ENCODE measurements at regions not wholly inside any gene's neighbourhood (a gene's known extent, or its start where the extent isn't known, plus 50 kb on each side); places are given as distances from the start of the nearest gene placed in this dataset.
A peak's percentile ranks its signal among the peaks of the same experiment; 100 is the strongest.

DNA sequence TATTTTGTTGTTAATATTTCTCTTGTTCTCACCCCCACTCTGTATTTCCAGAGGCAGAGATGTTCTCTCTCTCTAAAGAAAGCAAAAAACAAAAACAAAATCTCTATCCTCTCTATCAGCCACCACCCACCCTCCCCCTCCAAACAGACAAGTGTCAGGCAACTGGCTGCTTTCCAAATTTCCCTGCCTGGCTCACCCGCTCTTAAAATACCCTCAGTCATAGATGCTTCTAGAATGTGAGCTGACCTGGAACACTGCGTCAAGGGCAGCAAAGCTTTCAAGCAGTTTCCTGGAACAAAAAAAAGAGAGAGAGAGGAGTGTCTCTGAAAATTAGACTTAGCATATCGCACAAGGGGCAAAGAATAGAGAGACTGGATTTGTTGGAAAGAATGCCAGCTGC lies 341.0 kb upstream of the ZMIZ1 start:
- Histone ChIP-seq H3K36me3 (ENCODE audit: control insufficient read depth in 3 of 3, insufficient read depth in 3 of 3, low read length in 3 of 3) (no peaks in the 10 kb centered on the region), H3K9me3 (ENCODE audit: control insufficient read depth in 3 of 3, low read length in 3 of 3) (no peaks in the 10 kb centered on the region), H3K4me3 (ENCODE audit: low read length in 3 of 3) (no peak overlapping the region), H3K4me1 (ENCODE audit: control insufficient read depth in 3 of 3, insufficient read depth in 3 of 3, low read length in 3 of 3) (peaks cover 10 to 33% (median 23%) of the 10 kb centered on the region in 3 donors), H3K27ac (ENCODE audit: low read depth, low read length) (peak overlapping the region; percentile 77), H3K9ac (ENCODE audit: low read depth in 1 of 3, low read length in 3 of 3) (peak overlapping the region in 1 of 3 donors; percentile 46), H3K27me3 (ENCODE audit: control insufficient read depth in 3 of 3, insufficient read depth in 3 of 3, low read length in 3 of 3) (no peaks in the 10 kb centered on the region)

- Histone ChIP-seq H3K9me3 (ENCODE audit: control insufficient read depth in 3 of 3, low read length in 3 of 3) (no peaks in the 10 kb centered on the region), H3K27me3 (ENCODE audit: control insufficient read depth in 3 of 3, insufficient read depth in 3 of 3, low read length in 3 of 3) (no peaks in the 10 kb centered on the region), H3K4me3 (ENCODE audit: low read length in 3 of 3) (no peak overlapping the region), H3K36me3 (ENCODE audit: control insufficient read depth in 3 of 3, insufficient read depth in 3 of 3, low read length in 3 of 3) (no peaks in the 10 kb centered on the region), H3K4me1 (ENCODE audit: control insufficient read depth in 3 of 3, insufficient read depth in 3 of 3, low read length in 3 of 3) (peaks cover 10 to 33% (median 23%) of the 10 kb centered on the region in 3 donors), H3K9ac (ENCODE audit: low read depth in 1 of 3, low read length in 3 of 3) (peak overlapping the region in 1 of 3 donors; percentile 46), H3K27ac (ENCODE audit: low read depth, low read length) (peak overlapping the region; percentile 77)
Observed at GRCh38 chr10:78728176-78728575, 340.6 kb upstream of the ZMIZ1 start.

DNA sequence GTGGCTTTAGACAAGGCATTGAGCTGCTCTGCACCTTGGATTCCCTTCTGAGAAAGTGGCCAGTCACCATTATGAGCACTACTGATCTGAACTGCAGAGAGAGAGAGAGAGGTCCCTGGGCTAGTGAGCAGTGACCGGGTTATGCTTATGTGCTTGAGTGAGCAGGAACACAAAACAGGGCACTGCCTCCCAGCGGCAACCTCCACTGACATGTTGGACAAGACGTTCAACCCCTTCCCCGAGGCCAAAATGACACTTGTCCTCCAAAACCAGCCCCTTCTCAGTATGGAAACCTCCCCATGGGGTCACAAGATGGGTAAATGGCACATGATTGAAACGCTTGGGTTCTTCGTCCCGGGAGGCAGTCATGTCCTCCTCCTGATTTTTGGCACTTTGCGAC lies 339.4 kb upstream of the ZMIZ1 start:
- Histone ChIP-seq H3K9me3 (ENCODE audit: control insufficient read depth in 3 of 3, low read length in 3 of 3) (no peaks in the 10 kb centered on the region), H3K9ac (ENCODE audit: low read depth in 1 of 3, low read length in 3 of 3) (no peak overlapping the region), H3K36me3 (ENCODE audit: control insufficient read depth in 3 of 3, insufficient read depth in 3 of 3, low read length in 3 of 3) (no peaks in the 10 kb centered on the region), H3K27me3 (ENCODE audit: control insufficient read depth in 3 of 3, insufficient read depth in 3 of 3, low read length in 3 of 3) (no peaks in the 10 kb centered on the region), H3K27ac (ENCODE audit: low read depth, low read length) (no peak overlapping the region), H3K4me1 (ENCODE audit: control insufficient read depth in 3 of 3, insufficient read depth in 3 of 3, low read length in 3 of 3) (peaks cover 10 to 33% (median 23%) of the 10 kb centered on the region in 3 donors), H3K4me3 (ENCODE audit: low read length in 3 of 3) (no peak overlapping the region)

- Histone ChIP-seq H3K9me3 (ENCODE audit: control insufficient read depth in 3 of 3, low read length in 3 of 3) (no peaks in the 10 kb centered on the region), H3K4me1 (ENCODE audit: control insufficient read depth in 3 of 3, insufficient read depth in 3 of 3, low read length in 3 of 3) (peaks cover 10 to 33% (median 23%) of the 10 kb centered on the region in 3 donors), H3K9ac (ENCODE audit: low read depth in 1 of 3, low read length in 3 of 3) (no peak overlapping the region), H3K36me3 (ENCODE audit: control insufficient read depth in 3 of 3, insufficient read depth in 3 of 3, low read length in 3 of 3) (no peaks in the 10 kb centered on the region), H3K27me3 (ENCODE audit: control insufficient read depth in 3 of 3, insufficient read depth in 3 of 3, low read length in 3 of 3) (no peaks in the 10 kb centered on the region), H3K27ac (ENCODE audit: low read depth, low read length) (no peak overlapping the region), H3K4me3 (ENCODE audit: low read length in 3 of 3) (no peak overlapping the region)
Observed at GRCh38 chr10:78729800-78730199, 339.0 kb upstream of the ZMIZ1 start.

GRCh38 chr10:78730754-78731153 lies 338.0 kb upstream of the ZMIZ1 start:
- H3K4me1 ChIP-seq (ENCODE audit: control insufficient read depth in 3 of 3, insufficient read depth in 3 of 3, low read length in 3 of 3) = peaks cover 10 to 33% (median 23%) of the 10 kb centered on the region in 3 donors
- H3K4me3 ChIP-seq (ENCODE audit: low read length in 3 of 3) = no peak overlapping the region
- H3K27ac ChIP-seq (ENCODE audit: low read depth, low read length) = no peak overlapping the region
- no peak overlapping the region for H3K9ac ChIP-seq (ENCODE audit: low read depth in 1 of 3, low read length in 3 of 3)
- H3K27me3 ChIP-seq (ENCODE audit: control insufficient read depth in 3 of 3, insufficient read depth in 3 of 3, low read length in 3 of 3) = peaks cover 0 to 6% (median 0%) of the 10 kb centered on the region in 3 donors
- H3K36me3 ChIP-seq (ENCODE audit: control insufficient read depth in 3 of 3, insufficient read depth in 3 of 3, low read length in 3 of 3) = no peaks in the 10 kb centered on the region
- H3K9me3 ChIP-seq (ENCODE audit: control insufficient read depth in 3 of 3, low read length in 3 of 3) = no peaks in the 10 kb centered on the region

DNA sequence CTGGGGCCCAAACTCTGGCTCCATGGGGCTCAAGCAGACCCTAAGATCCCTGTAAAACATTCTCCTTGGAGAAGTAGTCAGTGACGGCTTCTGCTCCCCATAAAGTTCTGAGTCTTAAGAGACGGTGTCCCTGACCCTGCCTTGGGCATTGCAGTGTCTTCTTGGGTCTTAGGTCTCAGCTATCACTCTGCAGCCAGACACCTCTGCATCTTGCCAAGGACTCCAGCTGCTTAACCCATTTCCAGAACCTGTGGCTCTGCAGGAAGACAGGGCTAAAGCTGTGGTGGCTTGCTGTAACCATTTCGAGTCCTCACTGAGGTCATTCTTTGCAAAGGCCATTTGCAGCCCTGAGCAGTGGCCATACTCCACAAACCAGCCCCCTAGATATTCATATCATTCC lies 337.1 kb upstream of the ZMIZ1 start:
- Histone ChIP-seq H3K4me1 (ENCODE audit: control insufficient read depth in 3 of 3, insufficient read depth in 3 of 3, low read length in 3 of 3) (peaks cover 10 to 33% (median 23%) of the 10 kb centered on the region in 3 donors), H3K9me3 (ENCODE audit: control insufficient read depth in 3 of 3, low read length in 3 of 3) (no peaks in the 10 kb centered on the region), H3K27me3 (ENCODE audit: control insufficient read depth in 3 of 3, insufficient read depth in 3 of 3, low read length in 3 of 3) (peaks cover 0 to 6% (median 0%) of the 10 kb centered on the region in 3 donors), H3K4me3 (ENCODE audit: low read length in 3 of 3) (no peak overlapping the region), H3K27ac (ENCODE audit: low read depth, low read length) (no peak overlapping the region), H3K9ac (ENCODE audit: low read depth in 1 of 3, low read length in 3 of 3) (no peak overlapping the region), H3K36me3 (ENCODE audit: control insufficient read depth in 3 of 3, insufficient read depth in 3 of 3, low read length in 3 of 3) (no peaks in the 10 kb centered on the region)

DNA sequence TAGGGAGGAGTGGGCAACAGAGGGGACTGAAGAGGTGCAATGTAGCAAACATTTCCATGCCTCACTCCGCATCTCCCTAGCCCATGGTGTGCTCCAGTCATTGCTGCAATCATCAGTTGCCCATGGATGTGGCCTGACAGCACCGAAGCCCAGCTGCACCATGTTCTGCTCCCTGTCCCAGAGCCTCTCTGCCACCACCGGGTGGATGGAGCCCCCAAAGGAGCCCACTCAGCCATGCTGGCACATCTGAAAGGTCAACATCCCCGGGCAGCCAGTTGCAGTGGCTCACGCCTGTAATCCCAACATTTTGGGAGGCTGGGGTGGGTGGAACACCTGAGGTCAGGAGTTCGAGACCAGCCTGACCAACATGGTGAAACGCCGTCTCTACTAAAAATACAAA lies 336.4 kb upstream of the ZMIZ1 start:
- H3K4me3 ChIP-seq (ENCODE audit: low read length in 3 of 3) = no peak overlapping the region
- peaks cover 10 to 30% (median 19%) of the 10 kb centered on the region in 3 donors for H3K4me1 ChIP-seq (ENCODE audit: control insufficient read depth in 3 of 3, insufficient read depth in 3 of 3, low read length in 3 of 3)
- no peak overlapping the region for H3K27ac ChIP-seq (ENCODE audit: low read depth, low read length)
- H3K36me3 ChIP-seq (ENCODE audit: control insufficient read depth in 3 of 3, insufficient read depth in 3 of 3, low read length in 3 of 3) = no peaks in the 10 kb centered on the region
- H3K9ac ChIP-seq (ENCODE audit: low read depth in 1 of 3, low read length in 3 of 3) = no peak overlapping the region
- H3K9me3 ChIP-seq (ENCODE audit: control insufficient read depth in 3 of 3, low read length in 3 of 3) = no peaks in the 10 kb centered on the region
- peaks cover 0 to 6% (median 0%) of the 10 kb centered on the region in 3 donors for H3K27me3 ChIP-seq (ENCODE audit: control insufficient read depth in 3 of 3, insufficient read depth in 3 of 3, low read length in 3 of 3)

DNA sequence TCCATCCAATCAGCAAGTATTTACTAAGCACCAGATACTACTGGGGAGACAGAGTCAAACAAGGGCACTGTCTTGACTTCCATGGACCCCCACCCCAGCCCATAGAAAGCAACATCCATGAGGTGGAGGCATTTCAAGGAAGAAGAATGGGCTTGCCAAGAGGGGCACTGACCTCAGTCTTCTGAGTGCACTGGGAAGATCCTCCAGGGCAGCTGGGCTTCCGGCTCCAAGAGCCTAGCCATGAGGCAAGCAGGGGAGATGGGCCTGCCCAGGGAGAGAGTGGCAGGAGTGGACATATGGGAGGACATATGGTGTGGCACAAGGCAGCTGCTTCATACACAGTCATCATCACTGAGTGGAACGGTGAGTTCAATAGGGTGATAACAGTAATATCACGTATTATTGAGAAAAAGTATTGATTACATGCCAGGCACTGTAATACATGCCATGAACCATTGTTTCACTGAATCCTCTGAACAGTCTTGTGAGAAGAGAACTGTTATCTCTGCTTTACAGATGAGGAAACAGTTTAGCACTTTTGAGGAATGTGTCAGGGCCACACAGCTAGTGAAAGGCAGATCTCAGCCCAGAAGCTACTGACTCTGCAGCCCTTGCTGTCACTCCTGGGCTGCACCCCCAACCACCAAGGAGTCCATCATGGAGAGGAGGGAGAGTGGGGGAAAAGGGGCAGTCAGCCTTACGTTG lies 331.7 kb upstream of the ZMIZ1 start:
- peaks cover 0 to 11% (median 4%) of the 10 kb centered on the region in 3 donors for H3K4me1 ChIP-seq (ENCODE audit: control insufficient read depth in 3 of 3, insufficient read depth in 3 of 3, low read length in 3 of 3)
- no peak overlapping the region for H3K9ac ChIP-seq (ENCODE audit: low read depth in 1 of 3, low read length in 3 of 3)
- no peak overlapping the region for H3K27ac ChIP-seq (ENCODE audit: low read depth, low read length)
- H3K4me3 ChIP-seq (ENCODE audit: low read length in 3 of 3) = no peak overlapping the region
- no peaks in the 10 kb centered on the region for H3K36me3 ChIP-seq (ENCODE audit: control insufficient read depth in 3 of 3, insufficient read depth in 3 of 3, low read length in 3 of 3)
- H3K9me3 ChIP-seq (ENCODE audit: control insufficient read depth in 3 of 3, low read length in 3 of 3) = no peaks in the 10 kb centered on the region
- peaks cover 0 to 6% (median 0%) of the 10 kb centered on the region in 3 donors for H3K27me3 ChIP-seq (ENCODE audit: control insufficient read depth in 3 of 3, insufficient read depth in 3 of 3, low read length in 3 of 3)

- Histone ChIP-seq H3K27ac (ENCODE audit: low read depth, low read length) (no peak overlapping the region), H3K9ac (ENCODE audit: low read depth in 1 of 3, low read length in 3 of 3) (no peak overlapping the region), H3K36me3 (ENCODE audit: control insufficient read depth in 3 of 3, insufficient read depth in 3 of 3, low read length in 3 of 3) (no peaks in the 10 kb centered on the region), H3K4me3 (ENCODE audit: low read length in 3 of 3) (no peak overlapping the region), H3K9me3 (ENCODE audit: control insufficient read depth in 3 of 3, low read length in 3 of 3) (no peaks in the 10 kb centered on the region), H3K27me3 (ENCODE audit: control insufficient read depth in 3 of 3, insufficient read depth in 3 of 3, low read length in 3 of 3) (peaks cover 0 to 6% (median 0%) of the 10 kb centered on the region in 3 donors), H3K4me1 (ENCODE audit: control insufficient read depth in 3 of 3, insufficient read depth in 3 of 3, low read length in 3 of 3) (peaks cover 0 to 9% (median 8%) of the 10 kb centered on the region in 3 donors)
Observed at GRCh38 chr10:78737883-78738856, 330.6 kb upstream of the ZMIZ1 start.

GRCh38 chr10:78738861-78739260 lies 329.9 kb upstream of the ZMIZ1 start:
- H3K27ac ChIP-seq (ENCODE audit: low read depth, low read length) = no peak overlapping the region
- no peaks in the 10 kb centered on the region for H3K36me3 ChIP-seq (ENCODE audit: control insufficient read depth in 3 of 3, insufficient read depth in 3 of 3, low read length in 3 of 3)
- peaks cover 0 to 6% (median 0%) of the 10 kb centered on the region in 3 donors for H3K27me3 ChIP-seq (ENCODE audit: control insufficient read depth in 3 of 3, insufficient read depth in 3 of 3, low read length in 3 of 3)
- no peak overlapping the region for H3K4me3 ChIP-seq (ENCODE audit: low read length in 3 of 3)
- H3K9me3 ChIP-seq (ENCODE audit: control insufficient read depth in 3 of 3, low read length in 3 of 3) = no peaks in the 10 kb centered on the region
- peaks cover 2 to 11% (median 9%) of the 10 kb centered on the region in 3 donors for H3K4me1 ChIP-seq (ENCODE audit: control insufficient read depth in 3 of 3, insufficient read depth in 3 of 3, low read length in 3 of 3)
- H3K9ac ChIP-seq (ENCODE audit: low read depth in 1 of 3, low read length in 3 of 3) = no peak overlapping the region
